Right lobe of liver (tissue), 6 donors: ENCODE measurements at regions not wholly inside any gene's neighbourhood (a gene's known extent, or its start where the extent isn't known, plus 50 kb on each side); places are given as distances from the start of the nearest gene placed in this dataset.

Experiments
- ATAC-seq, 4 donors: fragments of 200-7000 bp; cut with Tn5 transposase; one replicate each; pipeline ENCODE4 v1.9.1; 2020; ENCODE audit warnings: mild to moderate bottlenecking in 4 of 4, moderate library complexity in 4 of 4
- DNase-seq, 3 donors: peaks; one replicate each; pipeline ENCODE4 v3.0.0-alpha.2; 2020
- H3K27ac ChIP-seq, 3 donors: fragments of 200-600 bp; one replicate each; pipeline ENCODE4 v1.8.0; 2022
- H3K27me3 ChIP-seq, 2 donors: fragments of 200-600 bp; one replicate each; pipeline ENCODE4 v1.8.0; 2022
- H3K36me3 ChIP-seq, 4 donors: fragments of 200-600 bp; sonication (generic) in 1 of 4; one replicate each; pipeline versions ENCODE4 v1.5.1 to v1.8.0; 2017 to 2022; ENCODE audit warnings: control low read depth in 1 of 4
- H3K4me1 ChIP-seq, 4 donors: fragments of 200-600 bp; sonication (generic) in 1 of 4; one replicate each; pipeline versions ENCODE4 v1.5.1 to v1.8.0; 2017 to 2022; ENCODE audit warnings: control low read depth in 1 of 4
- H3K4me3 ChIP-seq, 3 donors: fragments of 200-600 bp; one replicate each; pipeline ENCODE4 v1.8.0; 2022
- H3K9me3 ChIP-seq, 4 donors: fragments of 200-600 bp; sonication (generic) in 1 of 4; one replicate each; pipeline versions ENCODE4 v1.5.1 to v1.8.0; 2017 to 2022; ENCODE audit warnings: control low read depth in 1 of 4
- POLR2A ChIP-seq: fragments of 450-650 bp; IDR thresholded peaks from one replicate; pipeline ENCODE4 v1.6.1; 2017; ENCODE audit warnings: antibody characterized with exemption, mild to moderate bottlenecking
- WGBS: methylation state at CpG from one replicate; pipeline ENCODE4 v1.1.6; 2018; ENCODE audit warnings: low coverage, low lambda C conversion rate; ENCODE audit not compliant: insufficient coverage; ENCODE audit errors: missing lambda C conversion rate; 5-methylcytosine and 5-hydroxymethylcytosine counted together
- intact Hi-C, 2 donors: fragments of 100-400 bp; cut with DNase I; formaldehyde crosslinking; loops; one replicate each; pipeline versions ENCODE4 v1.11.2 to v1.14.1; 2022
- TF ChIP-seq, protein P1 (sequence below), 4 donors: fragments of 200-600 bp in 3 of 4; fragments of 450-650 bp in 1 of 4; IDR thresholded peaks; one replicate each; pipeline versions ENCODE4 v1.5.1 to v1.8.0; 2016 to 2022; ENCODE audit warnings: antibody characterized with exemption in 4 of 4, mild to moderate bottlenecking in 2 of 4
- donor health status: DM: no; HTN: yes; CAD: no.
- donor health status: DM: no; HTN: no; CAD: no.
- donor health status: DM: no; HTN: no; CAD: no.
- donor health status: DM: no; HTN: yes; CAD: no.
- donor health status: DM: no; HTN: yes; CAD: no.

DNA sequence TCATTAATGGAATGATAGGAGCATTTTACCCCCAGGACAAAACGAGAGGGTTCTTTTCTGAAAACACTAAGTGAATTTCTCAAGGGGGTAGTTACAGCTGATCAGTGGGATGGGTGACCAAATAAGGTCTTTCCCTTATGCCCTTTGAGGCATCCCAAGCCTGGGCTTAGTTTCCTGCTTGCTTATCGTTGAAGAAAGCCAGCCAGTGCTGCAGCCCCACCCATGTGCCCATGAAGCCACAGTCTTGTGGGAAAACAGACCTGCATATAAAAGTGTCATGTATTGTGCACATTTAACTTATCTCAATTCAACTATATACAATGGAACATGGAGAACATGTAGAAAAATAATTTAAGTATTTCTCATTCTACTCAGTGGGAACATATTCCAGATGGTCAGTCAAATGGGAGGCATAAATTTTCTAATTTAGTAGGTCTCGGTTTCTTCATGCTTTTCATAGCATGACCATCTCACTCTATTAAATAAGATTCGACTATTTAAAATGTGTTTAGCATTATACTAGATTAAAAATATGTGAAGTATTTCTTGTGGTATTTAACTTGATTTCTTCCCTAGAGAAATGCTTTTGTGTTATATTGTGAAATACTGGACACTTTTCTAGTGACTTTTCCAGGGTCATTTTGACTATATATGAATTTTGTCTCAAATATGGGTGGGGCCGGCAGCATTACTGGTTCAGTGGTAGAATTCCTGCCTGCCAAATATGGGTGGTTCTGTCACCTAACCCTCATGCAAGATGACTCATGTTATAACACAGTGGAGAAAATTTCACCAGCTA lies 189.7 kb upstream of the SGCD start:
- no peaks in the 10 kb centered on the region for H3K27me3 ChIP-seq

DNA sequence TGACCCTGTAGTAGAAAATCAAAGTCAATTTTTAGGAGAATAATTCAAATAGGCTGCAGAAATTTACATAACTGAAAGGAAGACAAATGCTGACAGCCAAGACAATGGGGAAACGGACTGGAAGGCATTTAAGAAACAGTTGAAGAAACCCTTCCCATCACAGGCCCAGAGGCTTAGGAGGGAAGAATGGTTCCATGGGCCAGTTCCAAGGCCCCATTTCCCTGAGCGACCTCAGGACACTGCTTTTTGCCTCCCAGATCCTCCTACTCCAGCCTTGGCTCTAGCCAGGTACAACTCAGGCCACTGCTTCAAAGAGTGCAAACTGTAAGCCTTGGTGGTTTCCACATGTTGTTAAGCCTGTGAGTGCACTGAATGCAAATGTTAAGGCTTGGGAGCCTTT lies 184.1 kb upstream of the SGCD start:
- no peak for ATAC-seq
- no peaks in the 10 kb centered on the region for H3K36me3 ChIP-seq
- H3K4me3 ChIP-seq = no peak overlapping the region
- H3K9me3 ChIP-seq = no peaks in the 10 kb centered on the region
- intact Hi-C loops = no loop called here
- H3K4me1 ChIP-seq = no peaks in the 10 kb centered on the region
- no peak overlapping the region for H3K27ac ChIP-seq
- no peaks in the 10 kb centered on the region for H3K27me3 ChIP-seq
- DNase-seq = no peak
- TF ChIP-seq, protein P1, sequence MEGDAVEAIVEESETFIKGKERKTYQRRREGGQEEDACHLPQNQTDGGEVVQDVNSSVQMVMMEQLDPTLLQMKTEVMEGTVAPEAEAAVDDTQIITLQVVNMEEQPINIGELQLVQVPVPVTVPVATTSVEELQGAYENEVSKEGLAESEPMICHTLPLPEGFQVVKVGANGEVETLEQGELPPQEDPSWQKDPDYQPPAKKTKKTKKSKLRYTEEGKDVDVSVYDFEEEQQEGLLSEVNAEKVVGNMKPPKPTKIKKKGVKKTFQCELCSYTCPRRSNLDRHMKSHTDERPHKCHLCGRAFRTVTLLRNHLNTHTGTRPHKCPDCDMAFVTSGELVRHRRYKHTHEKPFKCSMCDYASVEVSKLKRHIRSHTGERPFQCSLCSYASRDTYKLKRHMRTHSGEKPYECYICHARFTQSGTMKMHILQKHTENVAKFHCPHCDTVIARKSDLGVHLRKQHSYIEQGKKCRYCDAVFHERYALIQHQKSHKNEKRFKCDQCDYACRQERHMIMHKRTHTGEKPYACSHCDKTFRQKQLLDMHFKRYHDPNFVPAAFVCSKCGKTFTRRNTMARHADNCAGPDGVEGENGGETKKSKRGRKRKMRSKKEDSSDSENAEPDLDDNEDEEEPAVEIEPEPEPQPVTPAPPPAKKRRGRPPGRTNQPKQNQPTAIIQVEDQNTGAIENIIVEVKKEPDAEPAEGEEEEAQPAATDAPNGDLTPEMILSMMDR (IDR thresholded peaks at IDR 0.05) = no peak
- no peak for TF ChIP-seq POLR2A
- no CpG with 5 or more reads among the region's 2 CpGs for WGBS

More for the DNA sequence above, 189.7 kb upstream of the SGCD start:
- no peak for DNase-seq
- Histone ChIP-seq H3K9me3 (no peaks in the 10 kb centered on the region), H3K4me3 (no peak overlapping the region), H3K4me1 (no peaks in the 10 kb centered on the region), H3K27ac (no peak overlapping the region), H3K36me3 (no peaks in the 10 kb centered on the region)
- intact Hi-C loops = no loop called here
- 41% methylated on average over 5 of the region's 5 CpGs for WGBS
- TF ChIP-seq, protein P1 (IDR thresholded peaks at IDR 0.05) = no peak
- TF ChIP-seq POLR2A = no peak
- no peak for ATAC-seq

DNA sequence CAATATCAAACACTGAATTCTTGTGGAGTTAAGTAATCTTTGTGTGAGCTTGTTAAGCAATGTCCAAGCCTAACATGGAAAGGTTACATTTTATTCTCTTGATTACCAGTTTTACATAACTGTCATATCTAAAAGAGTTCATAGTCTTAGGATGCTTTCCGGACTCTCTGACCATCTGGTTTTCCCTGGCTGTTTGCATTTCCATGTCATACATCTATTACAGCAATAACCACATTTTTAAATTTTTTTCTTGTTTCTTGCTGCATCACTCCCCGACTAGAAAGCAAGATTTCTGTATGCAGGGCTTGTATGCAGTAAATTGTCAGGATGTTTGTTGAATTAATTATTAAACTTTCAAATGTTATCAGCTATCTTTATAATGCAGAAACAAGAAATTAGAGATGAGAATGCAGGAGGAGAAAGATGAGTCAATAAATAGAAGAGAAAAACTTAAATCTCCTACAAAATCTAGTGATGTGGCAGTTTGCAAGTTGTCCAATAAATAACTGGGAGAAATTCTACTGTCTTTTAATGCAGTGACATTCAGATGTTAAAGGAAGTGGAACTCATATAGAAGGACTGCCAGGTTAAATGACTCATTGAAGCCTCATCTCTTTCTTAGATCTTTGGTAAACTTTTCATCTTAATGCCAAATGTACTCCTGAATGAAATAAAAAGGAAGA lies 179.6 kb upstream of the SGCD start:
- Histone ChIP-seq H3K9me3 (no peaks in the 10 kb centered on the region), H3K27ac (no peak overlapping the region), H3K27me3 (no peaks in the 10 kb centered on the region), H3K36me3 (no peaks in the 10 kb centered on the region), H3K4me1 (no peaks in the 10 kb centered on the region), H3K4me3 (no peak overlapping the region)
- DNase-seq (no peak), ATAC-seq (peak in 1 of 4 donors; percentile 38)
- TF ChIP-seq, protein P1 (IDR thresholded peaks at IDR 0.05) = no peak
- TF ChIP-seq POLR2A = no peak
- WGBS = 29% methylated on average over 2 of the region's 2 CpGs
- intact Hi-C loops = no loop called here

DNA sequence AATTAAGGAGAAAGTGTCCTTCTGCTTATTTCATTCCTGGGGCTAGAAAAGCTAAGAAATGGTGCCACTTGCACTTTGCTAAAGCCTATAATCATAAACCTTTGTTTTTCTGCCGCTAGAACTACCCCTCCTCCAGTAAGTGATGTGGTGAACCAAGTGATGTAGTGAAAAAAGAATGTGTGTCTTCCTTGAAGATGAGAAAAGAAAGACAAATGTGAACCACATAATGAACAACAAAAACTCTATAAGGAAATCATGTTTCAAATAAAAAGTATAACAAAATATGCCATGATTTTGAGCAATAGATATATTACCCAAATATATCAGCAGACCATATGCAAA lies 179.0 kb upstream of the SGCD start:
- no peak overlapping the region for H3K27ac ChIP-seq
- WGBS = 60% methylated on average over 1 of the region's 1 CpG
- no peaks in the 10 kb centered on the region for H3K4me1 ChIP-seq
- no peak overlapping the region for H3K4me3 ChIP-seq
- DNase-seq (no peak), ATAC-seq (no peak)
- H3K36me3 ChIP-seq = no peaks in the 10 kb centered on the region
- H3K27me3 ChIP-seq = no peaks in the 10 kb centered on the region
- intact Hi-C loops = no loop called here
- H3K9me3 ChIP-seq = no peaks in the 10 kb centered on the region
- TF ChIP-seq, protein P1 (IDR thresholded peaks at IDR 0.05) = no peak
- TF ChIP-seq POLR2A = no peak
